GM12865 (cell line): ENCODE measurements at regions not wholly inside any gene's neighbourhood (a gene's known extent, or its start where the extent isn't known, plus 50 kb on each side); places are given as distances from the start of the nearest gene placed in this dataset.

Experiments used
- DNase-seq: peaks from one replicate; pipeline ENCODE4 v3.0.0; 2010; ENCODE audit warnings: low read depth
- H3K4me3 ChIP-seq: 2 replicates; pipeline ENCODE4 v1.5.1; 2011; ENCODE audit warnings: mild to moderate bottlenecking, low read depth, low read length, control low read depth
- CTCF ChIP-seq: IDR thresholded peaks from 2 replicates; pipeline ENCODE4 v1.5.1; 2011; ENCODE audit warnings: low read length, control low read depth, low read depth, inconsistent platforms; ENCODE audit not compliant: insufficient read depth; ENCODE audit errors: missing control alignments

- H3K4me3 ChIP-seq = no peak overlapping the region
- DNase-seq = no peak
- TF ChIP-seq CTCF = no peak
Observed at GRCh38 chr11:90669094-90669493, 446.2 kb upstream of the CHORDC1 start.

GRCh38 chr11:90668502-90668901, 445.7 kb upstream of the CHORDC1 start:
- no peak for TF ChIP-seq CTCF
- no peak overlapping the region for H3K4me3 ChIP-seq
- DNase-seq = no peak

DNA sequence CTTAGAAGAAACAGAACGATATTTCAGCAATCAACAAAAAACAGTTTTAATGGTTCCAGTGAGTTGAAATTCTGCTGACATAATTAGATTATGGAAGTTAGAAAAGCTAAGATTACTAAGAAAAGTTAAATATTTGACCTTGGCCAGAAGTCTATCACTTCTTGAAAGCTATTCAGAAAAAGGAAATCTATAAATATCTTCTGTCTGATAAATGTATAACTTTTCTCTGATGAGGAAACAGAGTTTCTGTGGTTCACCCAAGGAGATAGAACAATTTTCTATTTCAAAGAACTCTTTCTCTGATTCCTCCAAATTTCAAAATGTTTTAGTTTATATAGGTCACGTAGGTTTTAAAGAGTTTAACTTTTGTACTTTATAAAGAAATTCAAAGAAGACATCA, 438.4 kb upstream of the CHORDC1 start:
- H3K4me3 ChIP-seq = no peak overlapping the region
- DNase-seq = no peak
- TF ChIP-seq CTCF = no peak

DNA sequence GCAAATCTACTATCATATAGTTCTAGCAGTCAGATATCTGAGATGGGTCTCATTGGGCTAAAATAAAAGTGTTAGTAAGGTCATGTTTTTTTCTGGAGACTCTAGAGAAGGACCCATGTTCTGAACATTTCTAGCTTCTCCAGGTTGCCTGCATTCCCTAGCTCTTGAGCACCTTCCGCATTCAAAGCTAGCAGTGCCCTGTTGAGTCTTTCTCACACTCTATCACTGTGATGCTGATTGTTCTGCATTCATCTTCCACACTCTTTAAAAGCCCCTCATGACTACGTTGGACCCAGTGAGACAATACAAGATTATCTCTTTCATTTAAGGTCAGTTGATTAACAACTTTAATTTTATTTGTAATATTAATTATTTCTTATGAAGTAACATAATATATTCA, 433.3 kb upstream of the CHORDC1 start:
- no peak overlapping the region for H3K4me3 ChIP-seq
- TF ChIP-seq CTCF = no peak
- no peak for DNase-seq

DNA sequence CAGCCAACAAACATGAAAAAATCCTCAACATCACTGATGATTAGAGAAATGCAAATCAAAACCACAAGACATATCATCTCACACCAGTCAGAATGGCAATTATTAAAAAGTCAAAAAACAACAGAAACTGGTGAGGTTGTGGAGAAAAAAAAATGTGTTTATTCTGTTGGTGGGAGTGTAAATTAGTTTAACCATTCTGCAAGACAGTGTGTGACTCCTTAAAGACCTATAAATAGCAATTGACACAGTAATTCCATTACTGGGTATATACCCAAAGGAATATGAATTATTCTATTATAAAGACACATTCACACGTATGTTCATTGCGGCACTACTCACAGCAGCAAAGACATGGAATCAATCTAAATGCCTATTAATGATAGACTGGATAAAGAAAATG, 427.3 kb upstream of the CHORDC1 start:
- no peak overlapping the region for H3K4me3 ChIP-seq
- TF ChIP-seq CTCF = no peak
- no peak for DNase-seq

- DNase-seq = no peak
- no peak for TF ChIP-seq CTCF
- no peak overlapping the region for H3K4me3 ChIP-seq
Observed at GRCh38 chr11:90646706-90647105, 423.9 kb upstream of the CHORDC1 start.

DNA sequence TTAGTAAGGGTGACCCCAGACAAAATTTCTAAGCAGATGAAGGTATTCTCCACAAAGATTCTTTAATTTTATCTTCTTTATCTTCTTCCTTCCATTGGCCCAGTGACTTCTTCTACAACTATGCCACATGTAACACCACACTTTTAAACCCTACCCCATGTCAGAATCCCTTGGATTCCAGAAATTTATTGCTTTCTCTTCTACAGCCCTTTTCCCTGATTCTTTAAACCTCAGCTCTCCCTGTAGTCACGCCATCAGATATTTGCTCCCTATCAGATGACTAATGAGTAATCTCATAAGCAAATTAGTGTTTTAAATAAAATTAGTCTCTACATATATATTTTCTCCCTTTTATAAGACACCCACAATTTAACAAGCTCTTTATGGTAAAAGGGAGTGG, 423.4 kb upstream of the CHORDC1 start:
- no peak overlapping the region for H3K4me3 ChIP-seq
- no peak for TF ChIP-seq CTCF
- DNase-seq = no peak
